GM18520 (cell line): ENCODE measurements at regions not wholly inside any gene's neighbourhood (a gene's known extent, or its start where the extent isn't known, plus 50 kb on each side); places are given as distances from the start of the nearest gene placed in this dataset.
A peak's percentile ranks its signal among the peaks of the same experiment; 100 is the strongest.
"Not testable (repeated sequence)": the region's sequence is repeated elsewhere in the genome, so short reads cannot be mapped to it uniquely, and the experiment has no call there.

Source experiments
- ATAC-seq: cut with Tn5 transposase; IDR thresholded peaks from one replicate; pipeline ENCODE4 v1.9.1; 2021; ENCODE audit not compliant: unreplicated experiment

GRCh38 chr5:63564789-63565188, 397.5 kb downstream of the HTR1A start:
- ATAC-seq, result no peak

DNA sequence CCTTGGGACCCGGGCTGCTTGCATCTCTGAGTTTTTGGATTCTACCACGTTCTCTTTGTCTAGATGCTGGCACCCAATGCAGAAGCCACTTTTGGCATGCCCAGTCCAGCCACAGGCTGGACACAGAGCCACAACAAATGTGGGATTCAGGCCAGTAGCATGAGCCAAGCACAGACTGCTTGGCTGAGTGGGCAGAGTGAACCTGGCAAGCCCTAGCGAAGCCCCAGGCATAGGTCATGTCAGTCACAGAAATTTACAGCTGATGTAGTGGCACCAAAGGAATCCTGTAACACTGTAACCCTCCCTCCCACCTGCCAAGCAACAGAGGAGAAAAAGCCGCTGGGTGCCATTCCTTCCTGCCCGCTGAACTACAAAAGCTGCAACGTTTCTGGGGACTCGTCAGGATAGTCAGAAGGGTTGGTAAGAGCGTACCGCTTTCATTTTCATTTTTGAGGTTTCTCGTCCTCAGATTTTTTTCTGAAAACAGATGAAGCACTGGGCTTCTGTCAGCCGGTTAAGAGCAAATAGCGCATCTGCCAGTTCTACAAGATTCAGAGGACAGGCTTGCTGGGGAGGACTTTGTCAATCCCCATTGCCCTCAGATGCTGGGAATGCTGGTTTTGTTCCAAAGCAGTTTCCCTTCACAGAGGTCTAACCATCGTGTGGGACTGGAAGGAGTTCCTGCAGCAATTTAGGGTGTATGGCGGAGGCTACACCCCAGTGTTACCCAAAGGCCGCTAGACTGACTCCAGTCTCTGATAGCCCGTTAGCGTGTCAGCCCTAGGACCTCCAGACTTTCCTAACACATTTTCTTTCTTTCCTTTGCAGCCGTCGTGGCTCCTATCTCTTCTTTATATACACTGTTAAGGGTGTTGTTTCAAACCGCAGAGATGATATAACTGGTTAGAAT, 399.0 kb downstream of the HTR1A start:
- ATAC-seq, result no peak

DNA sequence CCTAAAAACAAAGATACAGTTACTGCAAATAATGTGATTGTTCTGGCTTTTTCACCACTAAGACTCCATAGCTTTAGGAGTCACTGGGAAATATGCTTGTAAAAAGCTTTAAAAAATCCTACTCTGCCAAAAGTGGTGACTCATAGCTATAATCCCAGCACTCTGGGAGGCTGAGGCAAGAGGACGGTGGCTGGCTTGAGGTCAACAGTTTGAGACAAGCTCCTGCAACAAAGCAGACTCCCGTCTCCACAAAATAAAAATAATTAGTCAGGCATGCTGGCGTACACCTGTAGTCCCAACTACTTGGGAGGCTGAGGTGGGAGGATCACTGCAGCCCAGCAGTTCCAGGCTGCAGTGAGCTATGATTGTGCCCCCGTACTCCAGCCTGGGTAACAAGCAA, 406.4 kb downstream of the HTR1A start:
- ATAC-seq, result no peak

- ATAC-seq, result no peak
These were observed 408.1 kb downstream of the HTR1A start for GRCh38 chr5:63554191-63554590.

- ATAC-seq, result no peak
These were observed 409.2 kb downstream of the HTR1A start for GRCh38 chr5:63553073-63553472.

- no peak for ATAC-seq
These were observed 426.2 kb downstream of the HTR1A start for GRCh38 chr5:63535840-63536602.

- no peak for ATAC-seq
These were observed 438.0 kb downstream of the HTR1A start for GRCh38 chr5:63524281-63524680.

- no peak for ATAC-seq
These were observed 446.2 kb downstream of the HTR1A start for GRCh38 chr5:63516006-63516405.

DNA sequence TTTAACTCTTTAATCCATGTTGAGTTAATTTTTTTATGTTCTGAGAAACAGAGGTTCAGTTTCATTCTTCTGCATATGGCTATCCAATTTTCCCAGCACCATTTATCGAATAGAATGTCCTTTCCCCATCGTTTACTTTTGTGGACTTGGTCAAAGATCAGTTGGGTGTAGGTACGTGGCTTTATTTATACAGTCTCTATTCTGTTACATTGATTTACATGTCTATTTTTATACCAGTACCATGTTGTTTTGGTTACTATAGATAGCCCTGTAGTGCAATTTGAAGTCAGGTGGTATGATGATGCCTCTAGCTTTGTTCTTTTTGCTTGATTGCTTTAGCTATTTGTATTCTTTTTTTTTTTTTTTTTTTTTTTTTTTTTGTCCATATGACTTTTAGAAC, 462.0 kb downstream of the HTR1A start:
- ATAC-seq, result no peak

DNA sequence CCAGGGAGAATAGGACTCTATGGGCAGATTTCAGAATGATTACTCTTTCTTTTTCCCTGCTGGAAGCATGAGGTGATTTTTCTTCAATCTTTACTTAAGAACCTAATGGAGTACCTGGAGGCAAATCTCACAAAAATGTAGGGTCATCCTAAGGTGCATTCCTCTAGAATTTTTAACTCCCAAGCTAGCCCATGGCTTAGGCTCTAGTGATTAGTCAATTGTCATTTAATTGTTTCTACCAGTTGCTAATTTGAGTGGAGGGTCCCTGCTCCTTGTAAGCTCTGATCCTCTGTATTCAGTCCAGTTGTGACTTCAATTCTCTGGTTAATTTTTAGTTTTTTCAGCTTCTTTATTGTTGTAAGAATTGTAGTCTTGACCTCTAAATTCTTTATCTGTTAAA, 467.0 kb downstream of the HTR1A start:
- no peak for ATAC-seq

GRCh38 chr5:63483338-63483737, 478.9 kb downstream of the HTR1A start:
- no peak for ATAC-seq

- no peak for ATAC-seq
These were observed 488.8 kb downstream of the HTR1A start for GRCh38 chr5:63473335-63473967.

DNA sequence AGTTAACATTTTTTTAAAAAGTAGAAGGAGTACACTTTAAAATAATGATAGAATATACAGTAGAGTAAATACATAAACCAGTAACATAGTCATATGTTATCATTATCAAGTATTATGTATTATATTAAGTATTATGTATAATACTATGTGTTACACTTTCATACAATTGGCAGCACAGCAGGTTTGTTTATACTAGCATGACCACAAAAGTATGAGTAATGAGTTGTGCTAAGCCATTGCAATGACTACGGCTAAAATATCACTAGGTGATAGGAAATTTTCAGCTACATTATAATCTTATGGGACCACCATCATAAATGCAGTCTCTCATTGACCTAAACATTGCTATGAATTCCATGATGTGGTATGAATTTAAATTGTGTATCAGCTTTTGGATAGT, 506.0 kb downstream of the HTR1A start:
- no peak for ATAC-seq

GRCh38 chr5:63451188-63451587, 511.1 kb downstream of the HTR1A start:
- ATAC-seq, result no peak

DNA sequence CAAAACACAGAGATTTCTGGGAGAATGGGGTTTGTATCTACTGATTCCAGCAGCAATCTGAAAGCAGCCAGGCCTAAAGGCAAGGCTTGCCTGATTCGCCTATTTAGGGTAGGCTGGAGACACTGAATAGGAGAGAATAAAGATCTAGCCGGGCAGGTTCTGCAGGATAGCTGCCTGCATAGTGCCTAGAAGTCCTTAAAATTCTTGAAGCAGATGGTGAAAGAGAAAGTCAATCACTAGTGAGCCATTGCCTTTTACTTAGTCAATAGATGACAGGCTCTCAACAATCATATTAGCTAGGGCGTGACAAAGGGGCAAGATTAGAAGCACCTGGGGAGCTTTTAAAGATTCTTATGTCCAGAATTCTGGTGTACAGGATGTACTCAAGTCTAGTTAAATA, 522.7 kb downstream of the HTR1A start:
- no peak for ATAC-seq

GRCh38 chr5:63409737-63410136, 552.5 kb downstream of the HTR1A start:
- no peak for ATAC-seq

GRCh38 chr5:63408984-63409383, 553.3 kb downstream of the HTR1A start:
- no peak for ATAC-seq

- ATAC-seq, result peak; percentile 74
These were observed 560.7 kb downstream of the HTR1A start for GRCh38 chr5:63401436-63402046.

- no peak for ATAC-seq
These were observed 562.2 kb downstream of the HTR1A start for GRCh38 chr5:63400079-63400478.

GRCh38 chr5:63398346-63398745, 563.9 kb downstream of the HTR1A start:
- ATAC-seq, result no peak

- ATAC-seq, result not testable (repeated sequence)
These were observed 574.1 kb downstream of the HTR1A start for GRCh38 chr5:63388188-63388587.
